GM12878 (cell line): ENCODE measurements at regions not wholly inside any gene's neighbourhood (a gene's known extent, or its start where the extent isn't known, plus 50 kb on each side); places are given as distances from the start of the nearest gene placed in this dataset.

Experiments
- ATAC-seq: fragments of 200-7000 bp; cut with Tn5 transposase; 3 replicates; pipeline ENCODE4 v1.9.1; 2020; ENCODE audit warnings: mild to moderate bottlenecking, moderate library complexity
- BruUV-seq: library from RNA; stranded (reverse); fragments of 400-500 nt; replicated peaks from 2 replicates; lab custom pipeline; 2021; lab: Mats Ljungman, UMichigan
- CTCF ChIA-PET: fragments of 300-600 bp; sonication (Branson Sonifier 250); formaldehyde crosslinking; extraction: SDS; loops from one replicate; lab custom pipeline; 2021; ENCODE audit warnings: inconsistent platforms; lab: Yijun Ruan, JAX
- POLR2A ChIA-PET: fragments of 350-600 bp; formaldehyde crosslinking; extraction: SDS; loops from one replicate; lab custom pipeline; 2021; ENCODE audit warnings: inconsistent platforms; lab: Charles Lee
- RAD21 ChIA-PET: fragments of 300-600 bp; sonication (Branson Sonifier 250); formaldehyde crosslinking; loops from one replicate; lab custom pipeline; 2023; ENCODE audit warnings: antibody characterized with exemption; ENCODE audit not compliant: unreplicated experiment; lab: Charles Lee
- SMC1A ChIA-PET: fragments of 300-600 bp; sonication (Branson Sonifier 250); formaldehyde crosslinking; loops from one replicate; lab custom pipeline; 2023; ENCODE audit not compliant: unreplicated experiment, uncharacterized antibody; lab: Charles Lee
- DNase-seq: peaks from one replicate; pipeline ENCODE4 v3.0.0-alpha.2; 2011; ENCODE audit warnings: low read depth, low spot score
- FAIRE-seq: peaks from 3 replicates; lab custom pipeline; 2011; peaks lifted over from hg19 to GRCh38; lab: Jason Lieb, UNC
- H2AFZ ChIP-seq: 2 replicates; pipeline ENCODE4 v1.6.0; 2011; ENCODE audit warnings: low read depth, low read length, control low read depth; ENCODE audit not compliant: control insufficient read depth
- H3K27ac ChIP-seq: 2 replicates; pipeline ENCODE4 v1.5.1; 2011; ENCODE audit warnings: control low read depth; ENCODE audit not compliant: control insufficient read depth, insufficient read depth
- H3K27me3 ChIP-seq, 2 experiments: replicated peaks in 1 of 2; 2 replicates each; pipeline versions ENCODE4 v1.6.0 to v1.6.1; 2011; ENCODE audit warnings: low read length in 1 of 2; ENCODE audit not compliant: control insufficient read depth in 2 of 2, insufficient read depth in 2 of 2
- H3K36me3 ChIP-seq, 2 experiments: 2 replicates each; pipeline ENCODE4 v1.5.1; 2011; ENCODE audit warnings: low read length in 1 of 2; ENCODE audit not compliant: control insufficient read depth in 2 of 2, insufficient read depth in 2 of 2
- H3K4me1 ChIP-seq: 2 replicates; pipeline ENCODE4 v1.6.1; 2011; ENCODE audit warnings: mild to moderate bottlenecking, low read length, moderate library complexity, mixed read lengths; ENCODE audit not compliant: control insufficient read depth, insufficient read depth
- H3K4me2 ChIP-seq: 2 replicates; pipeline ENCODE4 v1.6.0; 2011; ENCODE audit warnings: control low read depth; ENCODE audit not compliant: control insufficient read depth, insufficient read depth
- H3K4me3 ChIP-seq: fragments of 200-600 bp; sonication (generic); 2 replicates; pipeline ENCODE4 v1.5.1; 2016
- H3K79me2 ChIP-seq: 2 replicates; pipeline ENCODE4 v1.6.0; 2011; ENCODE audit warnings: low read length; ENCODE audit not compliant: control insufficient read depth, insufficient read depth
- H3K9ac ChIP-seq: 2 replicates; pipeline ENCODE4 v1.8.0; 2011; ENCODE audit warnings: low read length, control low read depth, mixed read lengths; ENCODE audit not compliant: control insufficient read depth, insufficient read depth
- H3K9me3 ChIP-seq: replicated peaks from 3 replicates; pipeline ENCODE4 v1.5.1; 2011; ENCODE audit warnings: mild to moderate bottlenecking, low read length; ENCODE audit not compliant: control insufficient read depth, insufficient read depth
- H4K20me1 ChIP-seq: 2 replicates; pipeline ENCODE4 v1.6.0; 2011; ENCODE audit not compliant: control insufficient read depth, insufficient read depth
- CREM ChIP-seq: IDR thresholded peaks from 2 replicates; pipeline ENCODE4 v1.6.1; 2014; ENCODE audit warnings: antibody characterized with exemption, low read depth
- E2F4 ChIP-seq: IDR thresholded peaks from 2 replicates; pipeline ENCODE4 v1.6.1; 2012; ENCODE audit warnings: low read depth, low read length, improper control_type of control experiment
- E4F1 ChIP-seq: fragments of 450-650 bp; IDR thresholded peaks from 2 replicates; pipeline ENCODE4 v1.6.1; 2018; ENCODE audit warnings: borderline replicate concordance, mild to moderate bottlenecking; ENCODE audit not compliant: partially characterized antibody
- EED ChIP-seq: sonication (generic); IDR thresholded peaks from 2 replicates; pipeline ENCODE4 v1.6.1; 2016; ENCODE audit warnings: antibody characterized with exemption, low read depth
- KLF5 ChIP-seq: fragments of 450-650 bp; IDR thresholded peaks from 2 replicates; pipeline ENCODE4 v1.6.1; 2014; ENCODE audit warnings: mild to moderate bottlenecking; ENCODE audit not compliant: partially characterized antibody
- NFIC ChIP-seq: IDR thresholded peaks from 2 replicates; pipeline ENCODE4 v1.6.1; 2012; ENCODE audit warnings: low read depth, mild to moderate bottlenecking, inconsistent platforms, low read length, moderate library complexity
- NFXL1 ChIP-seq: fragments of 450-650 bp; IDR thresholded peaks from 2 replicates; pipeline ENCODE4 v1.6.1; 2017; ENCODE audit warnings: antibody characterized with exemption, mild to moderate bottlenecking, borderline replicate concordance
- NFYA ChIP-seq: IDR thresholded peaks from 2 replicates; pipeline ENCODE4 v1.6.1; 2011; ENCODE audit warnings: low read depth, mild to moderate bottlenecking, low read length, improper control_type of control experiment, borderline replicate concordance
- NRF1 ChIP-seq: conservative IDR thresholded peaks from 2 replicates; pipeline ENCODE4 v1.6.1; 2011; ENCODE audit warnings: mild to moderate bottlenecking, low read depth, low read length, improper control_type of control experiment
- PAX5 ChIP-seq: IDR thresholded peaks from 2 replicates; pipeline ENCODE4 v1.6.1; 2011; ENCODE audit warnings: low read depth, low read length, borderline replicate concordance
- POU2F2 ChIP-seq: IDR thresholded peaks from 3 replicates; pipeline ENCODE4 v1.6.1; 2011; ENCODE audit warnings: low read depth, mild to moderate bottlenecking, low read length, borderline replicate concordance
- RELB ChIP-seq: fragments of 450-650 bp; IDR thresholded peaks from 2 replicates; pipeline ENCODE4 v1.6.1; 2017; ENCODE audit warnings: low read depth, mild to moderate bottlenecking, moderate library complexity
- SKIL ChIP-seq: fragments of 450-650 bp; IDR thresholded peaks from 2 replicates; pipeline ENCODE4 v1.6.1; 2017; ENCODE audit warnings: mild to moderate bottlenecking, low read depth, inconsistent platforms; ENCODE audit not compliant: poor library complexity, severe bottlenecking
- ZNF24 ChIP-seq: fragments of 450-650 bp; IDR thresholded peaks from 2 replicates; pipeline ENCODE4 v1.6.1; 2017; ENCODE audit warnings: antibody characterized with exemption, mild to moderate bottlenecking
- WGBS: methylation state at CpG from one replicate; pipeline ENCODE4 v1.1.6; 2016; ENCODE audit warnings: low lambda C conversion rate; ENCODE audit not compliant: insufficient replicate concordance, insufficient coverage; ENCODE audit errors: missing lambda C conversion rate; 5-methylcytosine and 5-hydroxymethylcytosine counted together
- in situ Hi-C: fragments of 300-500 bp; cut with MboI; formaldehyde crosslinking; loops from 9 replicates; pipeline ENCODE4 v1.14.3; 2018; ENCODE audit warnings: mixed read lengths
- intact Hi-C: fragments of 100-400 bp; cut with micrococcal nuclease; formaldehyde crosslinking; loops from one replicate; pipeline ENCODE4 v1.14.2; 2022; ENCODE audit not compliant: unreplicated experiment

GRCh38 chr18:11204020-11204419 is 54.7 kb upstream of the PIEZO2 start (continued):
- no peak for TF ChIP-seq E4F1
- no peak for TF ChIP-seq ZNF24
- TF ChIP-seq PAX5: no peak
- TF ChIP-seq NRF1: no peak
- no peak for TF ChIP-seq NFXL1
- TF ChIP-seq NFIC: no peak
- TF ChIP-seq POU2F2: no peak
- TF ChIP-seq NFYA: no peak
- TF ChIP-seq RELB: no peak
- TF ChIP-seq KLF5: no peak

GRCh38 chr18:11199477-11199876 is 50.1 kb upstream of the PIEZO2 start:
- ATAC-seq: no peak
- CTCF ChIA-PET: interaction anchor here (0.6 to 0.7 kb wide), 2 partner anchors 159 to 1723 kb away, joined by 3 read pairs; no protein-coding TSS in a partner anchor
- no peak for TF ChIP-seq KLF5
- no peak for TF ChIP-seq SKIL
- no peak for TF ChIP-seq E2F4
- TF ChIP-seq E4F1: no peak
- TF ChIP-seq CREM: no peak
- no peak for TF ChIP-seq EED

More at GRCh38 chr18:11199477-11199876, 50.1 kb upstream of the PIEZO2 start:
- intact Hi-C loops: no loop called here
- ChIA-PET POLR2A (no interaction called here), SMC1A (interaction anchor here (0.8 to 1.2 kb wide), 2 partner anchors 9 to 16 kb away, joined by 3 read pairs; no protein-coding TSS in a partner anchor), RAD21 (no interaction called here)
- Histone ChIP-seq H4K20me1 (no peaks in the 10 kb centered on the region), H3K9me3 (no peaks in the 10 kb centered on the region), H3K36me3 (no peaks in the 10 kb centered on the region), H2AFZ (no peak overlapping the region), H3K27me3 (no peaks in the 10 kb centered on the region; a peak in 1 of 4 replicates), H3K4me3 (no peak overlapping the region), H3K4me2 (no peak overlapping the region), H3K9ac (no peak overlapping the region), H3K4me1 (no peaks in the 10 kb centered on the region), H3K79me2 (no peaks in the 10 kb centered on the region), H3K27ac (no peak overlapping the region)
- WGBS: 31% methylated on average over 3 of the region's 3 CpGs
- FAIRE-seq: no peak
- no peak for DNase-seq
- no TSS peak for BruUV-seq
- in situ Hi-C loops: no loop called here
